Neural cell (in vitro differentiated cells): ENCODE measurements at regions not wholly inside any gene's neighbourhood (a gene's known extent, or its start where the extent isn't known, plus 50 kb on each side); places are given as distances from the start of the nearest gene placed in this dataset.

ENCODE experiments used
- EP300 ChIP-seq: fragments of 450-650 bp; conservative IDR thresholded peaks from 2 replicates; pipeline ENCODE4 v1.6.1; 2014; ENCODE audit warnings: antibody characterized with exemption, mild to moderate bottlenecking, moderate library complexity; ENCODE audit not compliant: poor library complexity, severe bottlenecking
- EZH2 ChIP-seq: fragments of 200-600, 300-800 bp; shearing (Covaris generic), sonication (generic); IDR thresholded peaks from 2 replicates; pipeline ENCODE4 v1.6.1; 2014; ENCODE audit warnings: antibody characterized with exemption, low read length, borderline replicate concordance, mild to moderate bottlenecking; ENCODE audit not compliant: insufficient read depth, poor library complexity, severe bottlenecking
- MXI1 ChIP-seq: fragments of 450-650 bp; conservative IDR thresholded peaks from 2 replicates; pipeline ENCODE4 v1.6.1; 2014; ENCODE audit warnings: antibody characterized with exemption, mild to moderate bottlenecking; ENCODE audit not compliant: poor library complexity, severe bottlenecking
- POLR2AphosphoS5 ChIP-seq: IDR thresholded peaks from 2 replicates; pipeline ENCODE4 v1.6.1; 2012
- RAD21 ChIP-seq: fragments of 450-650 bp; conservative IDR thresholded peaks from 2 replicates; pipeline ENCODE4 v1.6.1; 2014; ENCODE audit warnings: antibody characterized with exemption, mild to moderate bottlenecking, moderate library complexity
- SMC3 ChIP-seq: fragments of 450-650 bp; conservative IDR thresholded peaks from 2 replicates; pipeline ENCODE4 v1.6.1; 2014; ENCODE audit warnings: antibody characterized with exemption, mild to moderate bottlenecking, moderate library complexity; ENCODE audit not compliant: poor library complexity
- TAF1 ChIP-seq: IDR thresholded peaks from 2 replicates; pipeline ENCODE4 v1.6.1; 2012; ENCODE audit warnings: low read depth
- TF ChIP-seq, protein P1 (sequence below): fragments of 450-650 bp; IDR thresholded peaks from 2 replicates; pipeline ENCODE4 v1.5.1; 2014; ENCODE audit warnings: antibody characterized with exemption, mild to moderate bottlenecking, moderate library complexity; ENCODE audit not compliant: poor library complexity, severe bottlenecking
- TF ChIP-seq, protein P2 (sequence below): IDR thresholded peaks from 2 replicates; pipeline ENCODE4 v1.6.1; 2012; ENCODE audit warnings: borderline replicate concordance

DNA sequence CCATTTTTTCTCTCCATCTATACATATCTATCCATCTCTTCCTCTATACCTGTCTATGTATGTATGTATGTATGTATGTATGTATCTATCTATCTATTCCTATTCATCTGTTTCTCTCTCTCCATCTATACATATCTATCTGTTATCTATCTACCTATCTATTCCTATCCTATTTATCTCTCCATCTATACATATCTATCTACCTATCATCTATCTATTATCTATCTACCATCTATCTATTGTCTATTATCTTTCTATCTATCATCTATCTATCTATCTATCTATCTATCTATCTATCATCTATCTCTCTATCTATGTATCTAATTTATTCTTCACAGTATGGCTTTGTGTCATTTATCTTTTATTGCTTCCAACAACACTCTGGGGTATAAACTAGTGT lies 1124.4 kb downstream of the TYW1 start:
- no peak for TF ChIP-seq POLR2AphosphoS5
- TF ChIP-seq, protein P1, sequence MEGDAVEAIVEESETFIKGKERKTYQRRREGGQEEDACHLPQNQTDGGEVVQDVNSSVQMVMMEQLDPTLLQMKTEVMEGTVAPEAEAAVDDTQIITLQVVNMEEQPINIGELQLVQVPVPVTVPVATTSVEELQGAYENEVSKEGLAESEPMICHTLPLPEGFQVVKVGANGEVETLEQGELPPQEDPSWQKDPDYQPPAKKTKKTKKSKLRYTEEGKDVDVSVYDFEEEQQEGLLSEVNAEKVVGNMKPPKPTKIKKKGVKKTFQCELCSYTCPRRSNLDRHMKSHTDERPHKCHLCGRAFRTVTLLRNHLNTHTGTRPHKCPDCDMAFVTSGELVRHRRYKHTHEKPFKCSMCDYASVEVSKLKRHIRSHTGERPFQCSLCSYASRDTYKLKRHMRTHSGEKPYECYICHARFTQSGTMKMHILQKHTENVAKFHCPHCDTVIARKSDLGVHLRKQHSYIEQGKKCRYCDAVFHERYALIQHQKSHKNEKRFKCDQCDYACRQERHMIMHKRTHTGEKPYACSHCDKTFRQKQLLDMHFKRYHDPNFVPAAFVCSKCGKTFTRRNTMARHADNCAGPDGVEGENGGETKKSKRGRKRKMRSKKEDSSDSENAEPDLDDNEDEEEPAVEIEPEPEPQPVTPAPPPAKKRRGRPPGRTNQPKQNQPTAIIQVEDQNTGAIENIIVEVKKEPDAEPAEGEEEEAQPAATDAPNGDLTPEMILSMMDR = no peak
- no peak for TF ChIP-seq RAD21
- TF ChIP-seq, protein P2, sequence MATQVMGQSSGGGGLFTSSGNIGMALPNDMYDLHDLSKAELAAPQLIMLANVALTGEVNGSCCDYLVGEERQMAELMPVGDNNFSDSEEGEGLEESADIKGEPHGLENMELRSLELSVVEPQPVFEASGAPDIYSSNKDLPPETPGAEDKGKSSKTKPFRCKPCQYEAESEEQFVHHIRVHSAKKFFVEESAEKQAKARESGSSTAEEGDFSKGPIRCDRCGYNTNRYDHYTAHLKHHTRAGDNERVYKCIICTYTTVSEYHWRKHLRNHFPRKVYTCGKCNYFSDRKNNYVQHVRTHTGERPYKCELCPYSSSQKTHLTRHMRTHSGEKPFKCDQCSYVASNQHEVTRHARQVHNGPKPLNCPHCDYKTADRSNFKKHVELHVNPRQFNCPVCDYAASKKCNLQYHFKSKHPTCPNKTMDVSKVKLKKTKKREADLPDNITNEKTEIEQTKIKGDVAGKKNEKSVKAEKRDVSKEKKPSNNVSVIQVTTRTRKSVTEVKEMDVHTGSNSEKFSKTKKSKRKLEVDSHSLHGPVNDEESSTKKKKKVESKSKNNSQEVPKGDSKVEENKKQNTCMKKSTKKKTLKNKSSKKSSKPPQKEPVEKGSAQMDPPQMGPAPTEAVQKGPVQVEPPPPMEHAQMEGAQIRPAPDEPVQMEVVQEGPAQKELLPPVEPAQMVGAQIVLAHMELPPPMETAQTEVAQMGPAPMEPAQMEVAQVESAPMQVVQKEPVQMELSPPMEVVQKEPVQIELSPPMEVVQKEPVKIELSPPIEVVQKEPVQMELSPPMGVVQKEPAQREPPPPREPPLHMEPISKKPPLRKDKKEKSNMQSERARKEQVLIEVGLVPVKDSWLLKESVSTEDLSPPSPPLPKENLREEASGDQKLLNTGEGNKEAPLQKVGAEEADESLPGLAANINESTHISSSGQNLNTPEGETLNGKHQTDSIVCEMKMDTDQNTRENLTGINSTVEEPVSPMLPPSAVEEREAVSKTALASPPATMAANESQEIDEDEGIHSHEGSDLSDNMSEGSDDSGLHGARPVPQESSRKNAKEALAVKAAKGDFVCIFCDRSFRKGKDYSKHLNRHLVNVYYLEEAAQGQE = no peak
- no peak for TF ChIP-seq EZH2
- TF ChIP-seq SMC3 = no peak
- TF ChIP-seq EP300 = no peak
- no peak for TF ChIP-seq TAF1
- TF ChIP-seq MXI1 = no peak
